ENCODE measurements at regions not wholly inside any gene's neighbourhood (a gene's known extent, or its start where the extent isn't known, plus 50 kb on each side); places are given as distances from the start of the nearest gene placed in this dataset.

DNA sequence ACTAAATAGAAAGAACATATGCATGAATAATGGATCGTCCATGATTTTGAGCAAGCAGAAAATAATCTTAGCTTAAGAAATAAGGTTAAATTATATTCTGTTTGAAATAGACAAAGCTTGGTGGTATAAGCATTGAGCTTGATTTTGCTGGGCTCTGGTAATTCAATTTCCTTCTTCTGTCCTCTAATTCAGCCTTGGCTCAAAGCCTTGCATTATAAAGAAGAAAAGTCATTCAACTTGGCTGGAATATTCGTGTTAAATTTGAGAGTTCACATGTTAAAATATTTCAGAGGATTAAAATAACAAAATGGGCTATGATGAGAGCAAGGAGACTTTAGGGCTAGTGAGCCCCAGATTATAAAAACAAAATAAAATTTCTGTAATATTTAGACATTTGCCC, 415.4 kb upstream of the PCDH20 start:
- TF ChIP-seq, protein P1, sequence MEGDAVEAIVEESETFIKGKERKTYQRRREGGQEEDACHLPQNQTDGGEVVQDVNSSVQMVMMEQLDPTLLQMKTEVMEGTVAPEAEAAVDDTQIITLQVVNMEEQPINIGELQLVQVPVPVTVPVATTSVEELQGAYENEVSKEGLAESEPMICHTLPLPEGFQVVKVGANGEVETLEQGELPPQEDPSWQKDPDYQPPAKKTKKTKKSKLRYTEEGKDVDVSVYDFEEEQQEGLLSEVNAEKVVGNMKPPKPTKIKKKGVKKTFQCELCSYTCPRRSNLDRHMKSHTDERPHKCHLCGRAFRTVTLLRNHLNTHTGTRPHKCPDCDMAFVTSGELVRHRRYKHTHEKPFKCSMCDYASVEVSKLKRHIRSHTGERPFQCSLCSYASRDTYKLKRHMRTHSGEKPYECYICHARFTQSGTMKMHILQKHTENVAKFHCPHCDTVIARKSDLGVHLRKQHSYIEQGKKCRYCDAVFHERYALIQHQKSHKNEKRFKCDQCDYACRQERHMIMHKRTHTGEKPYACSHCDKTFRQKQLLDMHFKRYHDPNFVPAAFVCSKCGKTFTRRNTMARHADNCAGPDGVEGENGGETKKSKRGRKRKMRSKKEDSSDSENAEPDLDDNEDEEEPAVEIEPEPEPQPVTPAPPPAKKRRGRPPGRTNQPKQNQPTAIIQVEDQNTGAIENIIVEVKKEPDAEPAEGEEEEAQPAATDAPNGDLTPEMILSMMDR (IDR thresholded peaks at IDR 0.05) = no peak
- no peak for TF ChIP-seq POLR2A (IDR thresholded peaks at IDR 0.05)

Data from gastroesophageal sphincter (tissue), 3 donors.